HG03175 (cell line): ENCODE measurements at regions not wholly inside any gene's neighbourhood (a gene's known extent, or its start where the extent isn't known, plus 50 kb on each side); places are given as distances from the start of the nearest gene placed in this dataset.

Experiments
- ATAC-seq: cut with Tn5 transposase; IDR thresholded peaks from one replicate; pipeline ENCODE4 v1.9.1; 2021; ENCODE audit warnings: mild to moderate bottlenecking, moderate library complexity; ENCODE audit not compliant: unreplicated experiment

- ATAC-seq, result no peak
These were observed 500.9 kb upstream of the FAT1 start for GRCh38 chr4:187224560-187224959.

- no peak for ATAC-seq
These were observed 504.4 kb upstream of the FAT1 start for GRCh38 chr4:187227907-187228704.

GRCh38 chr4:187232196-187232595 is 508.5 kb upstream of the FAT1 start:
- no peak for ATAC-seq

DNA sequence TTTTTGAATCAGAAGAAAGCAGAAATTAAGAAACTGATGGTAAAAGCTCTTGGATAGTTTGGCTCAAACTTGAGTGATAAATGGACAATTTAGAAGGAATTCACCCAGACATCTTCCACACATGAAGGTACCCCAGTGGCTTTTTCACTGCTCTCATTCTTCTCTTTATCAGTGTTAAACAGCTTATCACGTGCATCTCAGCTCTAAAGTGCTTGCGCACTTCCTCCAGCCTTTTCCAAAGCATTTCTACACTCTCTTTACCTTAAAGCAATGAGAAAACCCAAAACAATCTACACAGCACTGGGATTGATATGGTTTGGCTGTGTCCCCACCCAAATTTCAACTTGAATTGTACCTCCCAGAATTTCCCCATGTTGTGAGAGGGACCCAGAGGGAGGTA is 509.1 kb upstream of the FAT1 start:
- no peak for ATAC-seq

GRCh38 chr4:187235456-187236170 is 512.0 kb upstream of the FAT1 start:
- no peak for ATAC-seq

- ATAC-seq, result no peak
These were observed 512.7 kb upstream of the FAT1 start for GRCh38 chr4:187236209-187236890.

DNA sequence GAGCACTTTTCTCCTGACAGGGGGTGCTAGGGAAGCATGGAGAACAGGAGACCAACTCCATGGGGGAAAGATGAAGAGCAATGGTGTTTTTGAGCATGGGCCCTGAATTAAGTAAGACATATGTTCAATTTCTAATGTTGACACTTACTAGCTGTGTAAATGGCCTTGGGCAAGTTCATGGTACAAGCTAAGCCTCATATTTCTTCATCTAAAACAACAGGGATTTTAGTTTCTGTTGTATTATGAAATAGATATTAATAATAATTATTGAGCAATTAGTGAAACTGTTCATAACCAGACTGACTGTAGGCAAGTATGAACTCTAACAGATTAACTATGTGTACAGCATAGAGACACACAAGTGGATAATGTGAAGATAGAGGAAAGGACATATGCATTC is 515.0 kb upstream of the FAT1 start:
- no peak for ATAC-seq

DNA sequence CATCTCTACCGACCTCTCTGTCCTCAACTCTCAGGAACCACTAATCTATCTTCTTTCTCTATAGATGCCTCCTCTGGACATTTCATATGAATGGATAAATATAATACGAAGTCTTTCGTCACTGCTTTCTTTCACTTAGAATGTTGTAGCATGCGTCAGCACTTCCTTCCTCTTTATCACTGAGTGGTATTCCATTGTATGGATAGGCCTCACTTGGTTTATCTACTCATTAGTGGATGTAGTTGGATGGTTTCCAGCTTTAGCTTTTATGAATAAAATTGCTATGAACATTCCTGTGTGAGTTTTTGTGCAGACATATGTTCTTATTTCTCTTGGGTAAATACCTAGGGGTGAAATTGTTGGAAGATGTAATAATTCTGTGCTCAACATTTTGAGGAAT is 528.2 kb upstream of the FAT1 start:
- no peak for ATAC-seq

GRCh38 chr4:187256897-187257296 is 533.2 kb upstream of the FAT1 start:
- no peak for ATAC-seq

DNA sequence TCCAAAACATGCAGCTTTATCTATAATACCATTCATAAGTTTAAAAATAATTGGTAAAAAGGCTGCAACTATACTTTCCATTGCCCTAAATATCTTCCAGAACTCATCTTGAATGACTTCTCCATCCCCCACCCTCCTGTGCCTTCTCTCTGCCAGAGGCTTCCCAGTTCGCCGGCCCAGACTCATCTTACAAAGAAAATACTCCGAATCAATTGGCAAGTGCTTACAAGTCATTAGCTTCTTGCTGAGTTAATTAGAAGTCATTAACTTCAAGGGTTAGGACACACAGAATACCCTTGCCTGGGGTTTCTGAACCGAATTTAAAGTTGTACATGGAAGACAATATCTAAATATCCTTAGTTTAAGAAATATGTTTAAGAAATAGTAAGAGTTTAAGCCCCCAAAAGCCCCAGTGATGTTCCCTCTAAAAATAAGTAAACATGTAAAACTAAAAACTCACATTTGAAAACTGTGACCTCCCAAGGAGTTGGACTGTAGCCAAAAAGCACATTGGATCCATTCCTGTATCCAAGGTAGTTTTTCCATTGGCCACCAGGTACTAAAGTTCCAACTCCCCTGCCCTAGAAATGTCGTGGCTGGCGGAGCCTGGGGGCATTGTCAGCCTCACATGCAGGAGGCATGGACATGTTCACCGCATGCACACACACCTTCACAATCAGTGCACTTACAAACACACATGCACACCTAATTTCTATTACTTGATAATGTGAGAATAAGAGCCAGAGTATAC is 535.2 kb upstream of the FAT1 start:
- no peak for ATAC-seq

DNA sequence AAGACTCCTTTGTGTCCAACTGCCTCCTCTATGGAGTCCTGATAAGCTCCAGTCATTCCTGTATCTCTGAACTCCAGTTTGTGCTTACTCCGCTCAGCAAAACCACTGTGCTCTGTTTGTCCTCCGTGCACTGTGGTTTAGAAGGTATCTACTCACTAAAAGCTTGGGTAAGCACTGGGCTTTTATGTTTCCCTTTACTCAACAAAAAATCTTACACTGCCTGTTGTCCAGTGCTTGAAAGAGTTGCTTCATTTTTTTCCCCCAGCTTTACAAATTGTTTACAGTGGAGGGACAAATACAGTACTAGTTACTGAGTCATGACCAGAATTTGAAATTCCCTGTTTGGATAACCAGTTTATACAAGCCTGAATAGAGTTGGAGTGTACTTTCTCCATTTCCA is 545.3 kb upstream of the FAT1 start:
- no peak for ATAC-seq

DNA sequence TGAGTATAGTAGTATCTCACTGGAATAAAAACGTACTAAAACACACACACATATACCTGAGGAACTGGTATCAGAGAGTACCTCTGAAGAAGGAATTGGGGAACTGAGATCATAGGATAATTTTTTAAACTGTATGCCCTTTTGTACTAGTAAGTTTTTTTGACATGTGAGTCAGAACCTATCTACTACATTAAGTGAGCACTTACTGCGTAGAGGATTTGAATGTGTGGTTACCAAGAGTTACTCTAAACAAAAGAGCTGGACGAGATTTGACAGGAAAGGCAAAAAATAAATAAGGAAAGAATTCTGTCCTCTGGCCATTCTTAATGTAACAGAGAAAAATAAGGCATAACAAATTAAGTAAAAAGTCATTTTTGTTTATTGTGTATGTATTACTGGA is 546.5 kb upstream of the FAT1 start:
- no peak for ATAC-seq

- no peak for ATAC-seq
These were observed 548.2 kb upstream of the FAT1 start for GRCh38 chr4:187271848-187272247.

GRCh38 chr4:187274153-187274552 is 550.5 kb upstream of the FAT1 start:
- no peak for ATAC-seq

DNA sequence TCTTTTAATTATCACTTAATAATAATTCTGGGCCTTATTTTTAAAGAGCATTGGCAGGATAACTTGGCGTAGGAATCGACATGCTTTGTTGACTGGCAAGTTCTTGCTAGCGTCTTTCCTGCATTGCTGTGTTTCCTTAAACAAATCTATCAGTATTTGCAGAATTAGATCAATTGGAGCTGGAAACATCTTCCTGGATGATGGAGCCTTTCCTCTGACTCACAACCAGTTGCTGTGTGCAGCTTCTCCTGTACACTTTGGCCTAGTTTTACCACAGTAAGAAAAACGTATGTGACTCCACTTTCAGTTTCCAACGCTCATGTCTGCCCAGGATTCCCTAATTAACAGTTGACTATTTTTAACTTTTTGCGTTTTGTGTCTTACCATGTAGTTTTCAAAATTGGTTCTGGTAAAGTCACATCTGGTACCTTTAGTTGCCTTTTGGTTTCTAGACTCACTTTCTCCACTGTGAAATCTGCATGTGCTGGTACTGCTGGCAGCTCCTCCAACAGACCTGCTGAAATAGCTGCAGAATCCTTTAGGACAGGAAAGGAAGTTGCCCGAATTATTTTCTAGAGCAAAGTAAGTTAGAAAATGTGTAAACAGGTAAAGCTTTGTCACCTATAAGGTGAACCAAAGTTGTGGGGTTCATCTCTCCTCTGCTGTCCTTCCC is 553.2 kb upstream of the FAT1 start:
- no peak for ATAC-seq

- ATAC-seq, result no peak
These were observed 559.7 kb upstream of the FAT1 start for GRCh38 chr4:187283201-187283955.

GRCh38 chr4:187286525-187286924 is 562.9 kb upstream of the FAT1 start:
- no peak for ATAC-seq

- no peak for ATAC-seq
These were observed 565.7 kb upstream of the FAT1 start for GRCh38 chr4:187289371-187289770.

- no peak for ATAC-seq
These were observed 571.2 kb upstream of the FAT1 start for GRCh38 chr4:187294861-187295260.

DNA sequence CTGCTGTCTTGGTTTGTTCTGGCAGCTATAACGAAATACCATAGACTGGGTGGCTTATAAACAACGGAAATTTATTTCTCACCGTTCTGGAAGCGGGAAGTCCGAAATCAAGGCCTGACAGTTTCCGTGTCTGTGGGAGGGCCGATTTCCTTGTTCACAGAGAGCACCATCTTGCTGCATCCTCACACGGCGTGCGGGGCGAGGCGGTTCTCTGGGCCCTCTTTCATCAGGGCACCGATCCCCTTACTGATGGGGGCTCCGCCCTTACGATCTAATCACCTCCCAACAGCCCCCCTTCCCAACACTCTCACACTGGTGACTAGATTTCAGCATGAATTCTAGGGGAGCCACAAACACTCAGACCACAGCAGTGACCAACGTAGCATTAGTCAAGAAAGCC is 578.3 kb upstream of the FAT1 start:
- ATAC-seq, result no peak
